Naive thymus-derived CD8-positive, alpha-beta T cell (primary cell): ENCODE measurements at regions not wholly inside any gene's neighbourhood (a gene's known extent, or its start where the extent isn't known, plus 50 kb on each side); places are given as distances from the start of the nearest gene placed in this dataset.

Source experiments
- ATAC-seq, 2 donors: fragments of 150-1000 bp; cut with Tn5 transposase in 1 of 2; sonication (Bioruptor Pico), chemical (Tn5 transposase) in 1 of 2; 1 replicate in 1 of 2; 2 replicates in 1 of 2; pipeline ENCODE4 v1.10.0; 2021; ENCODE audit warnings: mild to moderate bottlenecking in 2 of 2, moderate library complexity in 2 of 2
- POLR2A ChIA-PET: fragments of 350-600 bp; sonication (Branson Sonifier 250); formaldehyde crosslinking; loops from one replicate; lab custom pipeline; 2021; ENCODE audit warnings: antibody characterized with exemption; lab: Charles Lee
- DNase-seq, 10 donors: peaks; one replicate each; pipeline versions ENCODE4 v3.0.0 to v3.0.0-alpha.2; 2020 to 2022
- H3K27ac Mint-ChIP-seq, 10 donors: one replicate each; pipeline ENCODE4 v1.8.0; 2020 to 2022; ENCODE audit warnings: mild to moderate bottlenecking in 10 of 10, mixed read lengths in 10 of 10, moderate library complexity in 4 of 10, inconsistent platforms in 1 of 10
- H3K27me3 Mint-ChIP-seq, 5 donors: one replicate each; pipeline ENCODE4 v1.8.0; 2021 to 2022; ENCODE audit warnings: mixed read lengths in 5 of 5
- H3K36me3 Mint-ChIP-seq, 3 donors: one replicate each; pipeline ENCODE4 v1.8.0; 2020 to 2022; ENCODE audit warnings: mixed read lengths in 3 of 3, mild to moderate bottlenecking in 2 of 3, inconsistent platforms in 1 of 3
- H3K4me1 Mint-ChIP-seq, 4 donors: one replicate each; pipeline ENCODE4 v1.8.0; 2021 to 2022; ENCODE audit warnings: mixed read lengths in 4 of 4
- H3K4me3 Mint-ChIP-seq, 10 donors: one replicate each; pipeline ENCODE4 v1.8.0; 2020 to 2022; ENCODE audit warnings: mild to moderate bottlenecking in 10 of 10, mixed read lengths in 10 of 10, moderate library complexity in 6 of 10, inconsistent platforms in 1 of 10
- H3K9me3 Mint-ChIP-seq, 9 donors: one replicate each; pipeline ENCODE4 v1.8.0; 2020 to 2022; ENCODE audit warnings: mixed read lengths in 9 of 9, mild to moderate bottlenecking in 3 of 9, inconsistent platforms in 1 of 9, moderate library complexity in 1 of 9

DNA sequence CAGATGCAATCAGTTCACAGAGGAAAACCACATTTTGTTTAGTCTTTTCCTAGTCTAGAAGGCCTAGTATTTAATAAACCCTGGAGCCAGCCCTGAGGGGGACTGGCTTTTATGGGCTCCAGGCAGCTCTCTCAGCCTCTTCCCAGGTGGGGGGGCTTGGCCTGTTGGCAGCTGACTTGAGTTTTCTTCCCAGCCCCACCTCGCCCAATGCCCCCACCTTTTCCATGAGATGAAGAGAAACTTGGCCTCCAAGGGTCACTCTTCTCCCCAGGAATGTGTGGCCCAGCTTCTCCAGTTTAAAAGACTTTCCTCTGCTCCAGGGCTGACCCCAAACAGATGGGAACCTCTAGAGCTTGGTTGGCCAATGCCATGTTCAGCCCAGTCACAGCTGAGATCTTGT lies 196.1 kb downstream of the BMP7 start:
- peaks cover 19 to 66% (median 57%) of the 10 kb centered on the region in 5 donors for H3K27me3 Mint-ChIP-seq
- DNase-seq (no peak), ATAC-seq (no peak)
- no peak overlapping the region for H3K27ac Mint-ChIP-seq
- peaks cover 0 to 4% (median 0%) of the 10 kb centered on the region in 9 donors for H3K9me3 Mint-ChIP-seq
- no peak overlapping the region for H3K4me3 Mint-ChIP-seq
- POLR2A ChIA-PET = no interaction called here
- peaks cover 2 to 9% (median 4%) of the 10 kb centered on the region in 4 donors for H3K4me1 Mint-ChIP-seq
- H3K36me3 Mint-ChIP-seq = no peaks in the 10 kb centered on the region

DNA sequence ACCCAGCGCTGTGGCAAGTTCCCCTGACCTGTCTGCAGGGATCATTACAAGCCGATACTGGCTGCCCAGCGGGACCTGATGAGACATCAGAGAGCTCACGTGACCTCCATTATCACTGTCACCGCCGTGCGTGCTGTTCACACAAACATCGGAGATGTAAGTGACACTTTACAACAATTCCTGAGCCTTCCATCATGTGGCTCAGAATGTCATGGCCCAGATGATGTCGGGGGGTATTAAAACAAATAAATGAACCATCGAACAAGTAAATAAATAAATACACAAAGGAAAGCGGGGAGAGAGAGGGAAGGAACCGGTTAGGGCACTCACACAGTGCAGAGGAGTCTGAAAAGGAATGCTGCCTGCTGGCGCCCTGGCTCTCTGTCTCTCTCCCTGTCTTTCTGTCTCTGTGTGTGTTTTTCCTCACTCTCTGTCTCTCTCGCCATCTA lies 195.1 kb downstream of the BMP7 start:
- no peak for ATAC-seq
- H3K27ac Mint-ChIP-seq = peak overlapping the region in 1 of 10 donors; percentile 27
- POLR2A ChIA-PET = no interaction called here
- H3K9me3 Mint-ChIP-seq = peaks cover 0 to 6% (median 0%) of the 10 kb centered on the region in 9 donors
- peaks cover 2 to 9% (median 4%) of the 10 kb centered on the region in 4 donors for H3K4me1 Mint-ChIP-seq
- DNase-seq = no peak
- H3K4me3 Mint-ChIP-seq = peak overlapping the region in 5 of 10 donors; percentile 8 to 39 (median 29)
- peaks cover 17 to 66% (median 51%) of the 10 kb centered on the region in 5 donors for H3K27me3 Mint-ChIP-seq
- peaks cover 0 to 8% (median 0%) of the 10 kb centered on the region in 3 donors for H3K36me3 Mint-ChIP-seq

DNA sequence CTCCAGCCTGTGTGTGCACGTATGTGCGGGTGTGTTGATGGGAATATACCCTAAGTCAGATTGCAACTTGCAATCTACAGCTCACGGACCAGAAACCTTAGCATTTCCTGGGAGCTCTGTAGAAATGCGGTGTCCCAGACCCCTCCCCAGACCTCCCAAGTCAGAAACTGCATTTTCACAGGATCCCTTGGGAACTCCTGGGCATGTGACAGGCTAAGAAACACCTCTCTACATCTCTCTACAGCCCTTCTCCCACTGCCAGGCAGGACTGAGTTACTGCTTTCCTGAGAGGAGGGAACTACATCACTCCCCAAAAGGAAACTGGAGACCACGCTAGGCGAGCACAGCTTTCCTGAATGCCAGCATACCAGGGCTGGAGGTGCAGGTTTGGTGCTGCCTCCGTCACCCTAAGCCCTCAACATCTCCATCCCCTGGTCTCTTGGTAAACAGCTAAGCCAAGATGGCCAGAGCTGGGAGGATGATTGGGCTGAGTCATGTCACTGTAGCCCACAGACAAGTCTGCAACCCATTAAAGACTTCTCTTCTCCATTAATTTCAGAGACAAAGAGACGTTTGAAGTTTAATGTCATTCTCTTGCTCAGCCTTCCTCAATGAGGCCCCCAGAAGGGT lies 194.4 kb downstream of the BMP7 start:
- no peak for DNase-seq
- Mint-ChIP-seq H3K4me1 (peaks cover 2 to 9% (median 4%) of the 10 kb centered on the region in 4 donors), H3K27ac (no peak overlapping the region), H3K27me3 (peaks cover 17 to 66% (median 49%) of the 10 kb centered on the region in 5 donors), H3K9me3 (peaks cover 0 to 12% (median 4%) of the 10 kb centered on the region in 9 donors), H3K4me3 (peak overlapping the region in 1 of 10 donors; percentile 18), H3K36me3 (peaks cover 0 to 14% (median 0%) of the 10 kb centered on the region in 3 donors)
- POLR2A ChIA-PET = no interaction called here
- ATAC-seq = no peak

GRCh38 chr20:57073402-57073801 lies 193.0 kb downstream of the BMP7 start:
- Mint-ChIP-seq H3K36me3 (peaks cover 0 to 23% (median 0%) of the 10 kb centered on the region in 3 donors), H3K4me3 (no peak overlapping the region), H3K27me3 (peaks cover 14 to 58% (median 44%) of the 10 kb centered on the region in 5 donors), H3K27ac (no peak overlapping the region), H3K4me1 (peaks cover 2 to 9% (median 3%) of the 10 kb centered on the region in 4 donors), H3K9me3 (peaks cover 0 to 22% (median 12%) of the 10 kb centered on the region in 9 donors)
- ATAC-seq (no peak), DNase-seq (no peak)
- POLR2A ChIA-PET = no interaction called here

- H3K36me3 Mint-ChIP-seq = peaks cover 0 to 32% (median 0%) of the 10 kb centered on the region in 3 donors
- peaks cover 2 to 9% (median 3%) of the 10 kb centered on the region in 4 donors for H3K4me1 Mint-ChIP-seq
- POLR2A ChIA-PET = no interaction called here
- DNase-seq (no peak), ATAC-seq (no peak)
- H3K27ac Mint-ChIP-seq = no peak overlapping the region
- no peak overlapping the region for H3K4me3 Mint-ChIP-seq
- H3K27me3 Mint-ChIP-seq = peaks cover 14 to 52% (median 41%) of the 10 kb centered on the region in 5 donors
- peaks cover 2 to 31% (median 16%) of the 10 kb centered on the region in 9 donors for H3K9me3 Mint-ChIP-seq
These were observed 192.1 kb downstream of the BMP7 start for GRCh38 chr20:57074386-57074785.

DNA sequence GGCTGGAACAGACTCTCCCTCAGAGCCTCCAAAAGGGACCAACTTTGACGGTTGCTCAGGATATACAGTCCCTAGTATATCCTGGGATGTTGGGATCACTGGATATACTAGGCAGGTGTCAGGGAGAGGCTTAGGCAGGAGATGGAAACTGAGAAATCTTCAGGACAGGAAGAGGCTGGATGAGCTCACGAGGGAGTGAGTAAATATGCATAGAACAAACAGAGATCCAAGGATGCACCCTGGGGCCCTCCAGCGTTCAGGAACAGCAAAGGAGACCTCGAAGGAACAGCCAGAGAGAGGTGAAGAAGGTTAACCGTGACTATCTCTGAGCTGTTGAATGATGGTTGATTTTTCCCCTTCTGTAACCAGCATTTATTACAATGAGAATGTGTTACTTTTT lies 191.3 kb downstream of the BMP7 start:
- H3K27ac Mint-ChIP-seq = no peak overlapping the region
- H3K9me3 Mint-ChIP-seq = peaks cover 4 to 39% (median 20%) of the 10 kb centered on the region in 9 donors
- H3K4me1 Mint-ChIP-seq = peaks cover 2 to 9% (median 3%) of the 10 kb centered on the region in 4 donors

DNA sequence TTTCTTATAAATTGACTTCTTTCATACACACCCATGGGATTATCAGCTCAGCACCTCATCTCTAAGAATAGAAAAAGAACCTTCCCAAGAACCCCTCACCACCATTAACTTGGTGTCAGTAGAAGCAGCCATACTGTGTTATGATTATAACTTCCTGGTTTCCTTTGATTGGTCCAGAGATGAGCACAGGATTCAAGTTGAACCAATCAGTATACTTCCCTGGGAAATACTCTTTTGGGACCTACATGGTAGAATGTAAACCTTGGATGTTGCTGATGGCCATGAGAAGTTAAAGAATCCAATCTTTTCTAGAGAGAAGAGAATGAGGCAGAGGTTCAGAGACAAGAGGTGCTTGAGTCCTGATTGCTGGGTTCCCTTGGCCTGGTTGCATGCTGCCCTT lies 190.8 kb downstream of the BMP7 start:
- peaks cover 4 to 44% (median 20%) of the 10 kb centered on the region in 9 donors for H3K9me3 Mint-ChIP-seq
- H3K4me3 Mint-ChIP-seq = no peak overlapping the region
- DNase-seq = no peak
- H3K27ac Mint-ChIP-seq = no peak overlapping the region
- POLR2A ChIA-PET = interaction anchor here (0.6 kb wide), 1 partner anchor 29 kb away, joined by 3 read pairs; no protein-coding TSS in a partner anchor
- peaks cover 16 to 40% (median 30%) of the 10 kb centered on the region in 5 donors for H3K27me3 Mint-ChIP-seq
- peaks cover 0 to 39% (median 0%) of the 10 kb centered on the region in 3 donors for H3K36me3 Mint-ChIP-seq
- H3K4me1 Mint-ChIP-seq = peaks cover 2 to 9% (median 3%) of the 10 kb centered on the region in 4 donors
- no peak for ATAC-seq

More for the DNA sequence above, 191.3 kb downstream of the BMP7 start:
- Mint-ChIP-seq H3K4me3 (no peak overlapping the region), H3K27me3 (peaks cover 14 to 44% (median 33%) of the 10 kb centered on the region in 5 donors), H3K36me3 (peaks cover 0 to 39% (median 0%) of the 10 kb centered on the region in 3 donors)
- POLR2A ChIA-PET = interaction anchor here (0.6 kb wide), 1 partner anchor 30 kb away, joined by 3 read pairs; no protein-coding TSS in a partner anchor
- ATAC-seq = no peak
- no peak for DNase-seq

GRCh38 chr20:57076152-57076652 lies 190.2 kb downstream of the BMP7 start:
- no peak overlapping the region for H3K4me3 Mint-ChIP-seq
- POLR2A ChIA-PET = no interaction called here
- ATAC-seq (no peak), DNase-seq (no peak)
- no peak overlapping the region for H3K27ac Mint-ChIP-seq
- peaks cover 0 to 39% (median 0%) of the 10 kb centered on the region in 3 donors for H3K36me3 Mint-ChIP-seq
- peaks cover 4 to 44% (median 20%) of the 10 kb centered on the region in 9 donors for H3K9me3 Mint-ChIP-seq
- H3K4me1 Mint-ChIP-seq = peaks cover 0 to 7% (median 2%) of the 10 kb centered on the region in 4 donors
- H3K27me3 Mint-ChIP-seq = peaks cover 12 to 34% (median 27%) of the 10 kb centered on the region in 5 donors

DNA sequence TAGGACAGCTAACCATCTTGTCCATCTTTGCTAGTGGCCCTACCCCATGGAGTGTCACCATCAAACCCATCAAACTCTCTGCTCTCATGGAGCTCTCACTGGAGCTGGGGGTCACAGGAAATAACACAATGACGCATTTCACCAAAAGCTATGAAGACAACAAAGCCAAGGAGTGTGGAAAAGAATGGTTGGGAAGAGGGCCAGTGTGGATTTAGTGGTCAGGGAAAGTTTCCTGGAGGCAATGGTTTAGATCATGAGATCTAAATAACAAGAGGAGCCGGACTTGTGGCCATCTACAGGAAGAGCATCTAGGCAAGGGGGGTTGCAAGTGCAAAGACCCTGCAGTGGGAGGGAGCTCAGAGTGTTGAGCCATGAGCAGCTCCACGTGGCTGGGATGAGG lies 189.5 kb downstream of the BMP7 start:
- DNase-seq (no peak), ATAC-seq (no peak)
- peaks cover 6 to 27% (median 26%) of the 10 kb centered on the region in 5 donors for H3K27me3 Mint-ChIP-seq
- POLR2A ChIA-PET = no interaction called here
- no peaks in the 10 kb centered on the region for H3K4me1 Mint-ChIP-seq
- peaks cover 4 to 44% (median 20%) of the 10 kb centered on the region in 9 donors for H3K9me3 Mint-ChIP-seq
- H3K27ac Mint-ChIP-seq = no peak overlapping the region
- H3K4me3 Mint-ChIP-seq = no peak overlapping the region
- H3K36me3 Mint-ChIP-seq = peaks cover 0 to 39% (median 0%) of the 10 kb centered on the region in 3 donors

GRCh38 chr20:57078116-57078515 lies 188.3 kb downstream of the BMP7 start:
- Mint-ChIP-seq H3K9me3 (peaks cover 4 to 44% (median 20%) of the 10 kb centered on the region in 9 donors), H3K4me3 (no peak overlapping the region), H3K36me3 (peaks cover 0 to 39% (median 0%) of the 10 kb centered on the region in 3 donors), H3K27ac (no peak overlapping the region), H3K4me1 (no peaks in the 10 kb centered on the region), H3K27me3 (peaks cover under 1 to 28% (median 25%) of the 10 kb centered on the region in 5 donors)
- ATAC-seq = no peak
- POLR2A ChIA-PET = no interaction called here
- DNase-seq = no peak

DNA sequence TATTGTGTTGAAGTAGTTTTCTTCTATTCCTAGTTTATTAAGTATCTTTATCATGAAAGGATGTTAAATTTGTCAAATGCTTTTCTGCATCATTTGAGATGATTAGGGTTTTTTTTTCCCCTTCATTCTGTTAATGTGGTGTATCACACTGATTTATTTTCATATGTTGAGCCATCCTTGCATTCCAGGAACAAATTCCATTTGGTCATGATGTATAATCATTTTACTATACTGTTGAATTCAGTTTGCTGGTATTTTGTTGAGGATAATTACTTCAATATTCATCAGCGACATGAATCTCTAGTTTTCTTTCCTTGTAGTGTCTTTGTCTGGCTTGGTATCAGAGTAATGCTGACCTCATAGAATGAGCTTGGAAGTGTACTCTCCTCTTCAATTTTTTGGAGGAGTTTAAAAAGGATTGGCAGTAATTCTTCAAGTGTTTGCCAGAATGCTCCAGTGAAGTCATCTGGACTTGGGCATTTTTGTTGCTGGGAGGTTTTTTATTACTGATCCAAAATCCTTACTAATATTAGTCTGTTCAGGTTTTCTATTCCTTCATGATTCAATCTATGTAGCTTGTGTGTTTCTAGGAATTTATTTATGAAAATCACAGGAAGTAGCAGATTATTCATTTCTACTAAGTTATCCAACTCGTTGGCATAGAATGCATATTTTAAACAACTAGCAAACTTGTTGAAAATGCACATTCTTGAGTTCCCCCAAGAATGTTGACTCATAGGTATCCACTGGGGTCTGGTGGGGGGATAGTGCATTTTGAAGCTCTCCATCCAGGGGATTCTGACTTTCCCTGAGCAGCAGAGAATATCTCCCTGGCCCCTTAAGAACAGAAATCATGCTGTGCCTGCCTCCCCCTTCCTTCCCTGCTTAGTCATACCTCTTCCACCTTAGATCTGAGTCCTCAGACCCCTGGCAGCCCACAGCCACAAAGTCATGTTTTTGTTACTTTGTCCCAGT lies 187.1 kb downstream of the BMP7 start:
- H3K27me3 Mint-ChIP-seq = peaks cover 0 to 23% (median 19%) of the 10 kb centered on the region in 5 donors
- peaks cover 0 to 39% (median 0%) of the 10 kb centered on the region in 3 donors for H3K36me3 Mint-ChIP-seq
- H3K9me3 Mint-ChIP-seq = peaks cover 4 to 44% (median 20%) of the 10 kb centered on the region in 9 donors
- no peak overlapping the region for H3K4me3 Mint-ChIP-seq
- no peak for DNase-seq
- no peak for ATAC-seq
- H3K27ac Mint-ChIP-seq = no peak overlapping the region
- no peaks in the 10 kb centered on the region for H3K4me1 Mint-ChIP-seq
- POLR2A ChIA-PET = no interaction called here

DNA sequence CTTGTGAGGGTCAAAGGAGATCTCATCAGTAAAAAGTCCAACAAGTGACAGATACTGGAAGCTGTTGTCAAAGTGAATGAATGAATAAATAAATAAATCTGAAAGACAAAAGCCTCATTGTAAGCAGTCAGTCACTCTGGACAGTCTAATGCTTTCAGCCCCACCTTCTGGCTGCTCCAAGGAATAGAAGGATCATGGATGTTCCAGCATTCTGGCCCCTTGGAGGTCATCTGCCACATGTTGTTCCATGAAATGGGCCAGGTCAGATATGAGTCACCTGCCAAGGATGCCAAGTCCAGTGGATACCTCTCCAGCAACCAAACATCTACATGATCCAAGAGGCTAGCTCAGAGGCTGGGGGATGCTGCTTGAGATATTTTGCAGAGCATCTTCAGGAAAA lies 185.6 kb downstream of the BMP7 start:
- H3K9me3 Mint-ChIP-seq = peaks cover 4 to 40% (median 20%) of the 10 kb centered on the region in 9 donors
- no peak overlapping the region for H3K27ac Mint-ChIP-seq
- no peak for DNase-seq
- H3K4me1 Mint-ChIP-seq = no peaks in the 10 kb centered on the region
- no peak overlapping the region for H3K4me3 Mint-ChIP-seq
- peaks cover 0 to 35% (median 0%) of the 10 kb centered on the region in 3 donors for H3K36me3 Mint-ChIP-seq
- POLR2A ChIA-PET = no interaction called here
- H3K27me3 Mint-ChIP-seq = peaks cover 0 to 22% (median 11%) of the 10 kb centered on the region in 5 donors
- ATAC-seq = no peak
